GM12878 (cell line): ENCODE measurements at regions not wholly inside any gene's neighbourhood (a gene's known extent, or its start where the extent isn't known, plus 50 kb on each side); places are given as distances from the start of the nearest gene placed in this dataset.

Experiments
- ATAC-seq: fragments of 200-7000 bp; cut with Tn5 transposase; 3 replicates; pipeline ENCODE4 v1.9.1; 2020; ENCODE audit warnings: mild to moderate bottlenecking, moderate library complexity
- BruUV-seq: library from RNA; stranded (reverse); fragments of 400-500 nt; replicated peaks from 2 replicates; lab custom pipeline; 2021; lab: Mats Ljungman, UMichigan
- CTCF ChIA-PET: fragments of 300-600 bp; sonication (Branson Sonifier 250); formaldehyde crosslinking; extraction: SDS; loops from one replicate; lab custom pipeline; 2021; ENCODE audit warnings: inconsistent platforms; lab: Yijun Ruan, JAX
- POLR2A ChIA-PET: fragments of 350-600 bp; formaldehyde crosslinking; extraction: SDS; loops from one replicate; lab custom pipeline; 2021; ENCODE audit warnings: inconsistent platforms; lab: Charles Lee
- RAD21 ChIA-PET: fragments of 300-600 bp; sonication (Branson Sonifier 250); formaldehyde crosslinking; loops from one replicate; lab custom pipeline; 2023; ENCODE audit warnings: antibody characterized with exemption; ENCODE audit not compliant: unreplicated experiment; lab: Charles Lee
- SMC1A ChIA-PET: fragments of 300-600 bp; sonication (Branson Sonifier 250); formaldehyde crosslinking; loops from one replicate; lab custom pipeline; 2023; ENCODE audit not compliant: unreplicated experiment, uncharacterized antibody; lab: Charles Lee
- DNase-seq: peaks from one replicate; pipeline ENCODE4 v3.0.0-alpha.2; 2011; ENCODE audit warnings: low read depth, low spot score
- FAIRE-seq: peaks from 3 replicates; lab custom pipeline; 2011; peaks lifted over from hg19 to GRCh38; lab: Jason Lieb, UNC
- H2AFZ ChIP-seq: 2 replicates; pipeline ENCODE4 v1.6.0; 2011; ENCODE audit warnings: low read depth, low read length, control low read depth; ENCODE audit not compliant: control insufficient read depth
- H3K27ac ChIP-seq: 2 replicates; pipeline ENCODE4 v1.5.1; 2011; ENCODE audit warnings: control low read depth; ENCODE audit not compliant: control insufficient read depth, insufficient read depth
- H3K27me3 ChIP-seq, 2 experiments: replicated peaks in 1 of 2; 2 replicates each; pipeline versions ENCODE4 v1.6.0 to v1.6.1; 2011; ENCODE audit warnings: low read length in 1 of 2; ENCODE audit not compliant: control insufficient read depth in 2 of 2, insufficient read depth in 2 of 2
- H3K36me3 ChIP-seq, 2 experiments: 2 replicates each; pipeline ENCODE4 v1.5.1; 2011; ENCODE audit warnings: low read length in 1 of 2; ENCODE audit not compliant: control insufficient read depth in 2 of 2, insufficient read depth in 2 of 2
- H3K4me1 ChIP-seq: 2 replicates; pipeline ENCODE4 v1.6.1; 2011; ENCODE audit warnings: mild to moderate bottlenecking, low read length, moderate library complexity, mixed read lengths; ENCODE audit not compliant: control insufficient read depth, insufficient read depth
- H3K4me2 ChIP-seq: 2 replicates; pipeline ENCODE4 v1.6.0; 2011; ENCODE audit warnings: control low read depth; ENCODE audit not compliant: control insufficient read depth, insufficient read depth
- H3K4me3 ChIP-seq: fragments of 200-600 bp; sonication (generic); 2 replicates; pipeline ENCODE4 v1.5.1; 2016
- H3K79me2 ChIP-seq: 2 replicates; pipeline ENCODE4 v1.6.0; 2011; ENCODE audit warnings: low read length; ENCODE audit not compliant: control insufficient read depth, insufficient read depth
- H3K9ac ChIP-seq: 2 replicates; pipeline ENCODE4 v1.8.0; 2011; ENCODE audit warnings: low read length, control low read depth, mixed read lengths; ENCODE audit not compliant: control insufficient read depth, insufficient read depth
- H3K9me3 ChIP-seq: replicated peaks from 3 replicates; pipeline ENCODE4 v1.5.1; 2011; ENCODE audit warnings: mild to moderate bottlenecking, low read length; ENCODE audit not compliant: control insufficient read depth, insufficient read depth
- H4K20me1 ChIP-seq: 2 replicates; pipeline ENCODE4 v1.6.0; 2011; ENCODE audit not compliant: control insufficient read depth, insufficient read depth
- WGBS: methylation state at CpG from one replicate; pipeline ENCODE4 v1.1.6; 2016; ENCODE audit warnings: low lambda C conversion rate; ENCODE audit not compliant: insufficient replicate concordance, insufficient coverage; ENCODE audit errors: missing lambda C conversion rate; 5-methylcytosine and 5-hydroxymethylcytosine counted together
- in situ Hi-C: fragments of 300-500 bp; cut with MboI; formaldehyde crosslinking; loops from 9 replicates; pipeline ENCODE4 v1.14.3; 2018; ENCODE audit warnings: mixed read lengths
- intact Hi-C: fragments of 100-400 bp; cut with micrococcal nuclease; formaldehyde crosslinking; loops from one replicate; pipeline ENCODE4 v1.14.2; 2022; ENCODE audit not compliant: unreplicated experiment
- TF ChIP-seq, protein P1 (sequence below), 3 experiments: IDR thresholded peaks in 2 of 3; conservative IDR thresholded peaks in 1 of 3; 2 replicates each; pipeline ENCODE4 v1.5.1; 2011; ENCODE audit warnings: low read depth in 3 of 3, low read length in 3 of 3, mild to moderate bottlenecking in 3 of 3, control low read depth in 2 of 3, moderate library complexity in 2 of 3, inconsistent platforms in 1 of 3, mixed read lengths in 1 of 3; ENCODE audit not compliant: control insufficient read depth in 2 of 3, insufficient read depth in 1 of 3; ENCODE audit errors: extremely low read depth in 1 of 3
- TF ChIP-seq, protein P2 (sequence below): IDR thresholded peaks from 2 replicates; pipeline ENCODE4 v1.6.1; 2012; ENCODE audit warnings: improper control_type of control experiment, low read depth, low read length; ENCODE audit not compliant: insufficient replicate concordance

GRCh38 chr3:164851204-164851603 lies 227.1 kb downstream of the SI start:
- H3K27ac ChIP-seq: no peak overlapping the region
- H2AFZ ChIP-seq: no peak overlapping the region
- CTCF ChIA-PET: interaction anchor here (0.7 kb wide), 1 partner anchor 284 kb away, joined by 3 read pairs; no protein-coding TSS in a partner anchor
- ATAC-seq (no peak), FAIRE-seq (no peak), DNase-seq (no peak)
- POLR2A ChIA-PET: no interaction called here
- no peaks in the 10 kb centered on the region for H3K4me1 ChIP-seq
- H3K9me3 ChIP-seq: no peaks in the 10 kb centered on the region
- TF ChIP-seq, protein P1, sequence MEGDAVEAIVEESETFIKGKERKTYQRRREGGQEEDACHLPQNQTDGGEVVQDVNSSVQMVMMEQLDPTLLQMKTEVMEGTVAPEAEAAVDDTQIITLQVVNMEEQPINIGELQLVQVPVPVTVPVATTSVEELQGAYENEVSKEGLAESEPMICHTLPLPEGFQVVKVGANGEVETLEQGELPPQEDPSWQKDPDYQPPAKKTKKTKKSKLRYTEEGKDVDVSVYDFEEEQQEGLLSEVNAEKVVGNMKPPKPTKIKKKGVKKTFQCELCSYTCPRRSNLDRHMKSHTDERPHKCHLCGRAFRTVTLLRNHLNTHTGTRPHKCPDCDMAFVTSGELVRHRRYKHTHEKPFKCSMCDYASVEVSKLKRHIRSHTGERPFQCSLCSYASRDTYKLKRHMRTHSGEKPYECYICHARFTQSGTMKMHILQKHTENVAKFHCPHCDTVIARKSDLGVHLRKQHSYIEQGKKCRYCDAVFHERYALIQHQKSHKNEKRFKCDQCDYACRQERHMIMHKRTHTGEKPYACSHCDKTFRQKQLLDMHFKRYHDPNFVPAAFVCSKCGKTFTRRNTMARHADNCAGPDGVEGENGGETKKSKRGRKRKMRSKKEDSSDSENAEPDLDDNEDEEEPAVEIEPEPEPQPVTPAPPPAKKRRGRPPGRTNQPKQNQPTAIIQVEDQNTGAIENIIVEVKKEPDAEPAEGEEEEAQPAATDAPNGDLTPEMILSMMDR (IDR thresholded peaks at IDR 0.05 in 2 of 3, conservative IDR thresholded peaks at IDR 0.05 in 1 of 3; ENCODE audit: control insufficient read depth in 2 of 3, extremely low read depth in 1 of 3, insufficient read depth in 1 of 3, low read depth in 3 of 3, low read length in 3 of 3): no peak
- TF ChIP-seq, protein P2, sequence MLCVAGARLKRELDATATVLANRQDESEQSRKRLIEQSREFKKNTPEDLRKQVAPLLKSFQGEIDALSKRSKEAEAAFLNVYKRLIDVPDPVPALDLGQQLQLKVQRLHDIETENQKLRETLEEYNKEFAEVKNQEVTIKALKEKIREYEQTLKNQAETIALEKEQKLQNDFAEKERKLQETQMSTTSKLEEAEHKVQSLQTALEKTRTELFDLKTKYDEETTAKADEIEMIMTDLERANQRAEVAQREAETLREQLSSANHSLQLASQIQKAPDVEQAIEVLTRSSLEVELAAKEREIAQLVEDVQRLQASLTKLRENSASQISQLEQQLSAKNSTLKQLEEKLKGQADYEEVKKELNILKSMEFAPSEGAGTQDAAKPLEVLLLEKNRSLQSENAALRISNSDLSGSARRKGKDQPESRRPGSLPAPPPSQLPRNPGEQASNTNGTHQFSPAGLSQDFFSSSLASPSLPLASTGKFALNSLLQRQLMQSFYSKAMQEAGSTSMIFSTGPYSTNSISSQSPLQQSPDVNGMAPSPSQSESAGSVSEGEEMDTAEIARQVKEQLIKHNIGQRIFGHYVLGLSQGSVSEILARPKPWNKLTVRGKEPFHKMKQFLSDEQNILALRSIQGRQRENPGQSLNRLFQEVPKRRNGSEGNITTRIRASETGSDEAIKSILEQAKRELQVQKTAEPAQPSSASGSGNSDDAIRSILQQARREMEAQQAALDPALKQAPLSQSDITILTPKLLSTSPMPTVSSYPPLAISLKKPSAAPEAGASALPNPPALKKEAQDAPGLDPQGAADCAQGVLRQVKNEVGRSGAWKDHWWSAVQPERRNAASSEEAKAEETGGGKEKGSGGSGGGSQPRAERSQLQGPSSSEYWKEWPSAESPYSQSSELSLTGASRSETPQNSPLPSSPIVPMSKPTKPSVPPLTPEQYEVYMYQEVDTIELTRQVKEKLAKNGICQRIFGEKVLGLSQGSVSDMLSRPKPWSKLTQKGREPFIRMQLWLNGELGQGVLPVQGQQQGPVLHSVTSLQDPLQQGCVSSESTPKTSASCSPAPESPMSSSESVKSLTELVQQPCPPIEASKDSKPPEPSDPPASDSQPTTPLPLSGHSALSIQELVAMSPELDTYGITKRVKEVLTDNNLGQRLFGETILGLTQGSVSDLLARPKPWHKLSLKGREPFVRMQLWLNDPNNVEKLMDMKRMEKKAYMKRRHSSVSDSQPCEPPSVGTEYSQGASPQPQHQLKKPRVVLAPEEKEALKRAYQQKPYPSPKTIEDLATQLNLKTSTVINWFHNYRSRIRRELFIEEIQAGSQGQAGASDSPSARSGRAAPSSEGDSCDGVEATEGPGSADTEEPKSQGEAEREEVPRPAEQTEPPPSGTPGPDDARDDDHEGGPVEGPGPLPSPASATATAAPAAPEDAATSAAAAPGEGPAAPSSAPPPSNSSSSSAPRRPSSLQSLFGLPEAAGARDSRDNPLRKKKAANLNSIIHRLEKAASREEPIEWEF: no peak
- intact Hi-C loops: no loop called here
- H3K36me3 ChIP-seq: no peaks in the 10 kb centered on the region
- H4K20me1 ChIP-seq: no peaks in the 10 kb centered on the region
- H3K4me2 ChIP-seq: no peak overlapping the region
- 91% methylated on average over 3 of the region's 3 CpGs for WGBS
- H3K27me3 ChIP-seq: no peaks in the 10 kb centered on the region
- RAD21 ChIA-PET: no interaction called here
- H3K79me2 ChIP-seq: no peaks in the 10 kb centered on the region
- SMC1A ChIA-PET: no interaction called here
- in situ Hi-C loops: no loop called here
- BruUV-seq: no TSS peak
- H3K9ac ChIP-seq: no peak overlapping the region
- H3K4me3 ChIP-seq: no peak overlapping the region
